HepG2 (cell line): ENCODE measurements at regions not wholly inside any gene's neighbourhood (a gene's known extent, or its start where the extent isn't known, plus 50 kb on each side); places are given as distances from the start of the nearest gene placed in this dataset.

Source experiments
- GFI1 ChIP-seq: sonication (generic); formaldehyde crosslinking; IDR thresholded peaks from 2 replicates; pipeline ENCODE4 v1.5.0; 2020; ENCODE audit warnings: missing genetic modification reagents, mild to moderate bottlenecking, borderline replicate concordance
- HNRNPL ChIP-seq: fragments of 200-400 bp; formaldehyde crosslinking; IDR thresholded peaks from 2 replicates; pipeline ENCODE4 v1.6.1; 2017; ENCODE audit warnings: mild to moderate bottlenecking, low read depth, low read length
- HOXA7 ChIP-seq: sonication (generic); formaldehyde crosslinking; IDR thresholded peaks from 2 replicates; pipeline ENCODE4 v1.8.1; 2022; ENCODE audit warnings: mild to moderate bottlenecking, missing genetic modification reagents, moderate library complexity
- IRF2 ChIP-seq: IDR thresholded peaks from 2 replicates; pipeline ENCODE4 v1.6.1; 2018; ENCODE audit warnings: missing genetic modification reagents, missing compliant biosample characterization
- MAFF ChIP-seq: IDR thresholded peaks from 2 replicates; pipeline ENCODE4 v1.6.1; 2011; ENCODE audit warnings: low read depth, low read length, improper control_type of control experiment
- MLLT10 ChIP-seq: sonication (generic); formaldehyde crosslinking; IDR thresholded peaks from 2 replicates; pipeline ENCODE4 v1.4.0; 2020; ENCODE audit warnings: missing genetic modification reagents
- NKX3-1 ChIP-seq: sonication (generic); formaldehyde crosslinking; IDR thresholded peaks from 2 replicates; pipeline ENCODE4 v1.5.0; 2020; ENCODE audit warnings: missing genetic modification reagents
- PHF5A ChIP-seq: IDR thresholded peaks from one replicate; pipeline ENCODE4 v1.6.1; 2018; ENCODE audit warnings: low read depth, missing genetic modification reagents; ENCODE audit not compliant: unreplicated experiment
- POGZ ChIP-seq: sonication (generic); formaldehyde crosslinking; IDR thresholded peaks from 2 replicates; pipeline ENCODE4 v1.4.0; 2020; ENCODE audit warnings: mild to moderate bottlenecking, missing genetic modification reagents
- RELA ChIP-seq: sonication (generic); formaldehyde crosslinking; IDR thresholded peaks from 2 replicates; pipeline ENCODE4 v1.4.0; 2020; ENCODE audit warnings: missing genetic modification reagents
- SNRNP70 ChIP-seq: fragments of 200-400 bp; formaldehyde crosslinking; IDR thresholded peaks from 2 replicates; pipeline ENCODE4 v1.6.1; 2017; ENCODE audit warnings: mild to moderate bottlenecking, low read depth, low read length, moderate library complexity
- SP140L ChIP-seq: sonication (generic); formaldehyde crosslinking; IDR thresholded peaks from 2 replicates; pipeline ENCODE4 v1.4.0; 2020; ENCODE audit warnings: missing genetic modification reagents, borderline replicate concordance
- SRSF9 ChIP-seq: fragments of 200-400 bp; formaldehyde crosslinking; IDR thresholded peaks from 2 replicates; pipeline ENCODE4 v1.6.1; 2018; ENCODE audit warnings: borderline replicate concordance, mild to moderate bottlenecking, low read depth, low read length; ENCODE audit not compliant: insufficient read depth, poor library complexity, severe bottlenecking
- SYNCRIP ChIP-seq: fragments of 200-400 bp; formaldehyde crosslinking; IDR thresholded peaks from 2 replicates; pipeline ENCODE4 v1.6.1; 2018; ENCODE audit warnings: mild to moderate bottlenecking, low read depth, low read length; ENCODE audit not compliant: insufficient read depth
- TFDP2 ChIP-seq: sonication (generic); formaldehyde crosslinking; IDR thresholded peaks from 2 replicates; pipeline ENCODE4 v1.4.0; 2020; ENCODE audit warnings: missing genetic modification reagents
- ZBTB8A ChIP-seq: sonication (generic); formaldehyde crosslinking; IDR thresholded peaks from 2 replicates; pipeline ENCODE4 v1.4.0; 2020; ENCODE audit warnings: mild to moderate bottlenecking, low read depth, missing genetic modification reagents, borderline replicate concordance
- ZFP41 ChIP-seq: sonication (generic); formaldehyde crosslinking; IDR thresholded peaks from 2 replicates; pipeline ENCODE4 v1.4.0; 2020; ENCODE audit warnings: mild to moderate bottlenecking, missing genetic modification reagents, borderline replicate concordance
- ZKSCAN5 ChIP-seq: sonication (generic); formaldehyde crosslinking; IDR thresholded peaks from 2 replicates; pipeline ENCODE4 v1.5.1; 2020; ENCODE audit warnings: mild to moderate bottlenecking, missing genetic modification reagents
- ZNF205 ChIP-seq: IDR thresholded peaks from 2 replicates; pipeline ENCODE4 v1.6.1; 2018; ENCODE audit warnings: missing biosample characterization, missing genetic modification reagents
- ZNF235 ChIP-seq: sonication (generic); formaldehyde crosslinking; IDR thresholded peaks from 2 replicates; pipeline ENCODE4 v1.8.1; 2023; ENCODE audit warnings: mild to moderate bottlenecking, missing genetic modification reagents, borderline replicate concordance
- ZNF354B ChIP-seq: sonication (generic); formaldehyde crosslinking; IDR thresholded peaks from 2 replicates; pipeline ENCODE4 v1.8.0; 2022; ENCODE audit warnings: mild to moderate bottlenecking, missing genetic modification reagents
- ZNF44 ChIP-seq: sonication (generic); formaldehyde crosslinking; IDR thresholded peaks from 2 replicates; pipeline ENCODE4 v1.5.1; 2020; ENCODE audit warnings: mild to moderate bottlenecking, missing genetic modification reagents
- ZNF547 ChIP-seq: sonication (generic); formaldehyde crosslinking; IDR thresholded peaks from 2 replicates; pipeline ENCODE4 v1.5.1; 2020; ENCODE audit warnings: mild to moderate bottlenecking, missing genetic modification reagents
- ZNF598 ChIP-seq: sonication (generic); formaldehyde crosslinking; IDR thresholded peaks from 2 replicates; pipeline ENCODE4 v1.5.1; 2020; ENCODE audit warnings: mild to moderate bottlenecking, missing genetic modification reagents, borderline replicate concordance
- ZNF605 ChIP-seq: sonication (generic); formaldehyde crosslinking; IDR thresholded peaks from 2 replicates; pipeline ENCODE4 v1.8.0; 2022; ENCODE audit warnings: mild to moderate bottlenecking, missing genetic modification reagents
- ZNF614 ChIP-seq: IDR thresholded peaks from 2 replicates; pipeline ENCODE4 v1.6.1; 2018; ENCODE audit warnings: missing biosample characterization, missing genetic modification reagents, inconsistent platforms, borderline replicate concordance
- ZNF615 ChIP-seq: sonication (generic); formaldehyde crosslinking; IDR thresholded peaks from 2 replicates; pipeline ENCODE4 v1.5.0; 2020; ENCODE audit warnings: mild to moderate bottlenecking, missing genetic modification reagents, borderline replicate concordance
- ZNF652 ChIP-seq: IDR thresholded peaks from 2 replicates; pipeline ENCODE4 v1.6.1; 2016; ENCODE audit warnings: low read depth, borderline replicate concordance
- ZNF747 ChIP-seq: sonication (generic); formaldehyde crosslinking; IDR thresholded peaks from 2 replicates; pipeline ENCODE4 v1.8.1; 2023; ENCODE audit warnings: missing genetic modification reagents, mild to moderate bottlenecking, borderline replicate concordance
- ZNF816 ChIP-seq: sonication (generic); formaldehyde crosslinking; IDR thresholded peaks from 2 replicates; pipeline ENCODE4 v1.8.0; 2022; ENCODE audit warnings: missing genetic modification reagents, mild to moderate bottlenecking, borderline replicate concordance
- TF ChIP-seq, protein P1 (sequence below): sonication (generic); formaldehyde crosslinking; IDR thresholded peaks from 2 replicates; pipeline ENCODE4 v1.8.0; 2022; ENCODE audit warnings: missing genetic modification reagents, mild to moderate bottlenecking, borderline replicate concordance

DNA sequence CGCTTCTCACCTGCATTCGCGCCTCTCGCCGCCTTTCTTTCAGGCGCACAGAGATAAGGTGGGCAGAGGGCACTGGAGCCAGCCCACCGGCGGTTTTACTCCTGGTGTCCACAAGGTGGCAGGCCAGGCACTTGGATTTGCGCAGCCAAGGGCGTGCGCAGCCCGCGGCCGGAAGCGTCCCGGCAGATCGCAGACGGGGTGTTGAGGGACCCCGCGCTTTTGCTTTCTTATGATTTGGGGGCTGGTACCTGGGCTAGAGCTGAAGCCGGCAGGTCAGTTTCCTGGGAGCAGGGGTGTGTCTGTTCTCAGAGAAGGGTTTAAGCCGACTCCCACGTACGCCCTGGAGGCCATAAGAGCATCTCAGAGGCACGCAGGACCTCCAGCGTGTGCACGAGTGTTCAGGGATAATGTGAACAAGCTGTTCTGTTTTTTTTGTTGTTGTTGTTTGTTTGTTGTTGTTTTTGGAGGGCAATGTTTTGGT, 305.6 kb upstream of the CXCR4 start (continued):
- no peak for TF ChIP-seq SNRNP70
- TF ChIP-seq ZNF652 (CRISPR knock-in tag), result no peak
- 0 out of 2 replicates have a peak, but pooled peaks have one; percentile 32 for TF ChIP-seq ZNF44 (CRISPR knock-in tag)
- TF ChIP-seq PHF5A (CRISPR knock-in tag), result no peak
- 0 out of 2 replicates have a peak, but pooled peaks have one; percentile 20 for TF ChIP-seq NKX3-1 (CRISPR knock-in tag)
- TF ChIP-seq ZNF205 (CRISPR knock-in tag), result peak; percentile 44; the same call in 1 of the 2 replicates
- no peak for TF ChIP-seq RELA
- TF ChIP-seq ZNF605 (CRISPR knock-in tag), result peak; percentile 77
- peak; percentile 25; the same call in 1 of the 2 replicates for TF ChIP-seq ZNF547 (CRISPR knock-in tag)
- TF ChIP-seq SRSF9, result no peak
- peak; percentile 45; the same call in 1 of the 2 replicates for TF ChIP-seq ZNF747 (CRISPR knock-in tag)
- 0 out of 2 replicates have a peak, but pooled peaks have one; percentile 50 for TF ChIP-seq SP140L
- 0 out of 2 replicates have a peak, but pooled peaks have one; percentile 72 for TF ChIP-seq ZFP41 (CRISPR knock-in tag)
- no peak for TF ChIP-seq MLLT10 (CRISPR knock-in tag)
- TF ChIP-seq ZNF614, result 0 out of 2 replicates have a peak, but pooled peaks have one; percentile 69
- no peak for TF ChIP-seq ZBTB8A
- TF ChIP-seq ZKSCAN5 (CRISPR knock-in tag), result no peak
- TF ChIP-seq HNRNPL, result peak; percentile 66; the same call in 1 of the 2 replicates
- no peak for TF ChIP-seq ZNF235 (CRISPR knock-in tag)
- TF ChIP-seq HOXA7 (CRISPR knock-in tag), result no peak
- 0 out of 2 replicates have a peak, but pooled peaks have one; percentile 59 for TF ChIP-seq ZNF816 (CRISPR knock-in tag)
- peak; percentile 46 for TF ChIP-seq TFDP2 (CRISPR knock-in tag)
- TF ChIP-seq ZNF615 (CRISPR knock-in tag), result no peak
- no peak for TF ChIP-seq GFI1 (CRISPR knock-in tag)
- TF ChIP-seq, protein P1, sequence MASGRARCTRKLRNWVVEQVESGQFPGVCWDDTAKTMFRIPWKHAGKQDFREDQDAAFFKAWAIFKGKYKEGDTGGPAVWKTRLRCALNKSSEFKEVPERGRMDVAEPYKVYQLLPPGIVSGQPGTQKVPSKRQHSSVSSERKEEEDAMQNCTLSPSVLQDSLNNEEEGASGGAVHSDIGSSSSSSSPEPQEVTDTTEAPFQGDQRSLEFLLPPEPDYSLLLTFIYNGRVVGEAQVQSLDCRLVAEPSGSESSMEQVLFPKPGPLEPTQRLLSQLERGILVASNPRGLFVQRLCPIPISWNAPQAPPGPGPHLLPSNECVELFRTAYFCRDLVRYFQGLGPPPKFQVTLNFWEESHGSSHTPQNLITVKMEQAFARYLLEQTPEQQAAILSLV, result peak; percentile 59; the same call in 1 of the 2 replicates
- 0 out of 2 replicates have a peak, but pooled peaks have one; percentile 18 for TF ChIP-seq IRF2 (CRISPR knock-in tag)
- peak; percentile 72; the same call in 1 of the 2 replicates for TF ChIP-seq ZNF598 (CRISPR knock-in tag)
- no peak for TF ChIP-seq MAFF
- no peak for TF ChIP-seq SYNCRIP
- no peak for TF ChIP-seq POGZ (CRISPR knock-in tag)
- no peak for TF ChIP-seq ZNF354B (CRISPR knock-in tag)
